ENCODE measurements at regions not wholly inside any gene's neighbourhood (a gene's known extent, or its start where the extent isn't known, plus 50 kb on each side); places are given as distances from the start of the nearest gene placed in this dataset.

DNA sequence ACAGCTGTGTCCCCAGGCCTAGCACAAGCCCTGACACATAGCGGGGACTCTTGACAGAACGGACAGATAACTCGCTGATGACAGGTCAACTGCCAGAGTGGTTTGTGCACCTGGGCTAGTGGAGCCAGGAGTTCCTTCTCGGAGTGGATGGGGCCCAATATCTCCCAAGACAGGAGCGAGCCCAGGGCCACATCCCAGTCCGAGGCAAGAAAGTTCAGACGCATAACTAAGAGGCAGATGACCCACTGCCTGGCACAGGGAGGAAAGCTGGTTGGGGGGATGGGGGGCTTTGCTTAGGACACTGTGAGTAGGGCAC, 69.6 kb upstream of the ZNF479 start:
- no peak for TF ChIP-seq POLR2AphosphoS5 (IDR thresholded peaks at IDR 0.05; ENCODE audit: insufficient read depth, low read depth, low read length)
- TF ChIP-seq, protein P1, sequence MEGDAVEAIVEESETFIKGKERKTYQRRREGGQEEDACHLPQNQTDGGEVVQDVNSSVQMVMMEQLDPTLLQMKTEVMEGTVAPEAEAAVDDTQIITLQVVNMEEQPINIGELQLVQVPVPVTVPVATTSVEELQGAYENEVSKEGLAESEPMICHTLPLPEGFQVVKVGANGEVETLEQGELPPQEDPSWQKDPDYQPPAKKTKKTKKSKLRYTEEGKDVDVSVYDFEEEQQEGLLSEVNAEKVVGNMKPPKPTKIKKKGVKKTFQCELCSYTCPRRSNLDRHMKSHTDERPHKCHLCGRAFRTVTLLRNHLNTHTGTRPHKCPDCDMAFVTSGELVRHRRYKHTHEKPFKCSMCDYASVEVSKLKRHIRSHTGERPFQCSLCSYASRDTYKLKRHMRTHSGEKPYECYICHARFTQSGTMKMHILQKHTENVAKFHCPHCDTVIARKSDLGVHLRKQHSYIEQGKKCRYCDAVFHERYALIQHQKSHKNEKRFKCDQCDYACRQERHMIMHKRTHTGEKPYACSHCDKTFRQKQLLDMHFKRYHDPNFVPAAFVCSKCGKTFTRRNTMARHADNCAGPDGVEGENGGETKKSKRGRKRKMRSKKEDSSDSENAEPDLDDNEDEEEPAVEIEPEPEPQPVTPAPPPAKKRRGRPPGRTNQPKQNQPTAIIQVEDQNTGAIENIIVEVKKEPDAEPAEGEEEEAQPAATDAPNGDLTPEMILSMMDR (IDR thresholded peaks at IDR 0.05; ENCODE audit: extremely low read depth in 1 of 2, insufficient read depth in 1 of 2, low read depth in 1 of 2, low read length in 2 of 2): no peak
- TF ChIP-seq, protein P2, sequence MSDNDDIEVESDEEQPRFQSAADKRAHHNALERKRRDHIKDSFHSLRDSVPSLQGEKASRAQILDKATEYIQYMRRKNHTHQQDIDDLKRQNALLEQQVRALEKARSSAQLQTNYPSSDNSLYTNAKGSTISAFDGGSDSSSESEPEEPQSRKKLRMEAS (IDR thresholded peaks at IDR 0.05; ENCODE audit: insufficient read depth, insufficient read length): no peak
- no peak for TF ChIP-seq POLR2A (IDR thresholded peaks at IDR 0.05; ENCODE audit: low read depth, low read length)
- TF ChIP-seq EZH2 (IDR thresholded peaks at IDR 0.05; ENCODE audit: borderline replicate concordance, low read depth, low read length, severe bottlenecking): no peak
- TF ChIP-seq GATA2 (IDR thresholded peaks at IDR 0.05; ENCODE audit: insufficient read depth, insufficient read length, low read depth, low read length): no peak
- no peak for TF ChIP-seq JUN (IDR thresholded peaks at IDR 0.05; ENCODE audit: borderline replicate concordance, insufficient read depth, insufficient read length, low read depth)
- TF ChIP-seq FOS (IDR thresholded peaks at IDR 0.05; ENCODE audit: borderline replicate concordance, insufficient read depth, low read length): no peak
- no peak for TF ChIP-seq MYC (IDR thresholded peaks at IDR 0.05; ENCODE audit: low read depth, low read length)
- Histone ChIP-seq H3K9ac (replicated peaks; ENCODE audit: extremely low read depth, insufficient read depth, low read length) (no peak overlapping the region), H3K79me2 (ENCODE audit: control insufficient read depth, insufficient read depth, low read length) (no peaks in the 10 kb centered on the region), H3K27me3 (ENCODE audit: control insufficient read depth in 2 of 2, insufficient read depth in 2 of 2, low read length in 2 of 2) (no peaks in the 10 kb centered on the region), H3K36me3 (ENCODE audit: control insufficient read depth in 2 of 2, extremely low read depth in 1 of 2, insufficient read depth in 2 of 2, low read length in 2 of 2) (no peaks in the 10 kb centered on the region), H3K4me1 (ENCODE audit: control insufficient read depth, extremely low read depth, insufficient read depth, low read length) (no peaks in the 10 kb centered on the region), H3K4me2 (ENCODE audit: insufficient read depth, low read length) (no peak overlapping the region), H2AFZ (ENCODE audit: low read depth, low read length) (no peak overlapping the region), H3K9me1 (replicated peaks; ENCODE audit: control insufficient read depth, extremely low read depth, insufficient read depth, low read length) (no peaks in the 10 kb centered on the region), H3K27ac (ENCODE audit: insufficient read depth, low read depth, low read length) (no peak overlapping the region), H3K4me3 (replicated peaks in 1 of 3; ENCODE audit: insufficient read depth in 1 of 3, low read depth in 1 of 3, low read length in 3 of 3) (no peak overlapping the region), H3K9me3 (replicated peaks; ENCODE audit: control insufficient read depth, insufficient read depth, low read length) (peaks cover 2% of the 10 kb centered on the region), H4K20me1 (replicated peaks; ENCODE audit: control insufficient read depth, extremely low read depth, insufficient read depth, low read length) (no peaks in the 10 kb centered on the region)
- ChIA-PET POLR2A (no interaction called here), CTCF (no interaction called here)
- intact Hi-C loops (cut with micrococcal nuclease): no loop called here
- DNase-seq (ENCODE audit: low read depth, low spot score): no peak
- dilution Hi-C loops (cut with MboI; ENCODE audit: extremely low pct_ligation_motif_present, low sequenced_read_pairs): no loop called here
- BruUV-seq (replicated peaks): no TSS peak
- FAIRE-seq: no peak

Data from endothelial cell of umbilical vein (primary cell).